Activated CD4-positive, alpha-beta T cell treated with anti-CD3 and anti-CD28 coated beads, Interleukin-2, amount 10 ng/mL, durations not matched to agents 7 days and 5 days (primary cell): ENCODE measurements at regions not wholly inside any gene's neighbourhood (a gene's known extent, or its start where the extent isn't known, plus 50 kb on each side); places are given as distances from the start of the nearest gene placed in this dataset.

Source experiments
- CTCF ChIA-PET: fragments of 350-600 bp; sonication (Branson Sonifier 250); formaldehyde crosslinking; loops from one replicate; lab custom pipeline; 2021; ENCODE audit warnings: antibody characterized with exemption; lab: Charles Lee
- POLR2A ChIA-PET: fragments of 350-600 bp; sonication (Branson Sonifier 250); formaldehyde crosslinking; loops from one replicate; lab custom pipeline; 2021; ENCODE audit warnings: antibody characterized with exemption; lab: Charles Lee
- DNase-seq: peaks from one replicate; pipeline ENCODE4 v3.0.0-alpha.2; 2020
- H3K27ac Mint-ChIP-seq: one replicate; pipeline ENCODE4 v1.8.0; 2021; ENCODE audit warnings: mild to moderate bottlenecking, moderate library complexity, mixed read lengths
- H3K27me3 Mint-ChIP-seq: one replicate; pipeline ENCODE4 v1.8.0; 2021; ENCODE audit warnings: mixed read lengths
- H3K36me3 Mint-ChIP-seq: one replicate; pipeline ENCODE4 v1.8.0; 2021; ENCODE audit warnings: low read depth, mixed read lengths
- H3K4me1 Mint-ChIP-seq: one replicate; pipeline ENCODE4 v1.8.0; 2021; ENCODE audit warnings: mixed read lengths
- H3K4me3 Mint-ChIP-seq: one replicate; pipeline ENCODE4 v1.8.0; 2021; ENCODE audit warnings: mild to moderate bottlenecking, moderate library complexity, mixed read lengths
- H3K9me3 Mint-ChIP-seq: one replicate; pipeline ENCODE4 v1.8.0; 2021; ENCODE audit warnings: mixed read lengths

DNA sequence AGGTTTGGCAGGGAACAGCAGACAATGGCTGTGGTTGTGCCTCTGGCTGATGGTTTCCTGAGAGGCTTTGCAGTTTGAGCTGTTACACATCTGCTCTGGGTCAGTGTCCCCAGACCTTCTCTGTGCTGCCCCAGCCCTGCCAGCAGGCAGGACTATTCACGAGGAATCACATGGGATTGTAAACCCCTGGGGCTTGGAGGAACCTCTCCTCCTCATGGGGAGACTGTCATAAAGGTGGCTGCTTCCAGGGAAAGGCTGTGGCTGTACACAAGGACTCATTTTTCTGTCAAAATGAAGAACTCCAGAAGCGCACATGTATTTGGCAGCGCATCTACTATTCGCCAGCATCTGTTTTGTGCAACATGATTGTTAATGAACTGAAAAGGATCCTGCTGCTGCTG is 142.6 kb upstream of the CYP1B1 start:
- peaks cover 17% of the 10 kb centered on the region for H3K27me3 Mint-ChIP-seq
- no peak for DNase-seq
- H3K36me3 Mint-ChIP-seq, result no peaks in the 10 kb centered on the region
- ChIA-PET CTCF (no interaction called here), POLR2A (no interaction called here)
- H3K4me3 Mint-ChIP-seq, result no peak overlapping the region
- peaks cover 17% of the 10 kb centered on the region for H3K9me3 Mint-ChIP-seq
- H3K4me1 Mint-ChIP-seq, result peaks cover 11% of the 10 kb centered on the region
- H3K27ac Mint-ChIP-seq, result no peak overlapping the region

DNA sequence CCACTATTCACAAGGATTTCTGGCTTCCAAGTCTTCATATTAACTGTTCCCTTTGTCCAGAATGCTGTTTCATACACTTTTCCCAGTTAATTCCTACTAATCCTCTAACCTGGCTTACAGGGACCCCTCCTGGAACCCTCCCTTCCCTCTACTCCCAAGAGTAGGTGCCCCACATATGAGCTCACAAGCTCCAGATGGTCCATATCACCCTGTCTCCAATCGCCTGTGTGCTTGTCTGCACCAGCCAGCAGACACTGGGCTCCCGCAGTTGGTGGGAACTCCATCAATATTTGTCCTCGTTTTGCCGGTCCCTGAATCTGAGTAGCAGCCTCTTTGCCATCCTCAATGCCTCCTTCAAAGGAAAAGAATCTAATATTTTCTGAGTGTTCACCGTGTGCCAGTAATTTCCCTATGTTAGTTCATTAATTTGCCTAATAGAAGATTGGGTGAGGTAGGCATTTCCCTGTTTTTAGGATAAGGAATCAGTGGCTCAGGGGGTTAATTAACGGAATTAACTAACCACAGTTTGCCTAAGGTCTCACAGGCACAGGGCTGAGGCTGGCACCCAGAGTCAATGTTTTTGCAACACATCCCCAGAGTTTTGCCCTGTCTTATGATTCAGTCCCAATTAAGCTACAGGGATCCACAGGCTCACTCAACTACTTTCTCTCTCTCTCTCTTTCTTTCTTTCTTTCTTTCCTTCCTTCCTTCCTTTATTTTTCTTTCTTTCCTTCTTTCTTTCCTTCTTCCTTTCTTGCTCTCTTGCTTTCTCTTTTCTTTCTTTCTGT is 141.6 kb upstream of the CYP1B1 start:
- no peak for DNase-seq
- Mint-ChIP-seq H3K4me3 (no peak overlapping the region), H3K27ac (no peak overlapping the region), H3K4me1 (peaks cover 16% of the 10 kb centered on the region), H3K9me3 (peaks cover 17% of the 10 kb centered on the region), H3K36me3 (no peaks in the 10 kb centered on the region), H3K27me3 (peaks cover 16% of the 10 kb centered on the region)
- CTCF ChIA-PET, result no interaction called here
- POLR2A ChIA-PET, result interaction anchor here (0.7 kb wide), 1 partner anchor 81 kb away, joined by 3 read pairs; no protein-coding TSS in a partner anchor

DNA sequence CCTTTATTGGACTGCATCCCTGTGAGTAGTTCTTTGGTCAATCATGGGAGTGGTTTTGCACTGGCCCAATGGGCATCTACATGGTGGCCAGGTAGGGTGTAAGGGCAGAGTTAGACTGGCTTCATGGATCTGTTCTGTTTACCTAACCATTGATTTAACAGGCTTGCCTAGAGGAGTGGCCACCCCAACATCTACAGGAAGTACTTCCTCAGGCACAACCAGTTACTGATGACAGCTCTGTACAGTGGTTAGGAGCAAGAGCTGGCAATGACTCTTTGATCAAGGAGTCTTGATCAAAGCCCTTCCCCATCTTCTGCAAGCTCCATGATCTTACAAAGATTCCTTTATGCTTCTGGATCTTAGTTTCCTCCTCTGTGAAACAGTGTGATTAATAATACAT is 140.9 kb upstream of the CYP1B1 start:
- no peak overlapping the region for H3K4me3 Mint-ChIP-seq
- POLR2A ChIA-PET, result no interaction called here
- CTCF ChIA-PET, result no interaction called here
- no peak for DNase-seq
- H3K36me3 Mint-ChIP-seq, result no peaks in the 10 kb centered on the region
- H3K27ac Mint-ChIP-seq, result no peak overlapping the region
- H3K27me3 Mint-ChIP-seq, result peaks cover 16% of the 10 kb centered on the region
- H3K4me1 Mint-ChIP-seq, result peaks cover 16% of the 10 kb centered on the region
- H3K9me3 Mint-ChIP-seq, result peaks cover 17% of the 10 kb centered on the region

DNA sequence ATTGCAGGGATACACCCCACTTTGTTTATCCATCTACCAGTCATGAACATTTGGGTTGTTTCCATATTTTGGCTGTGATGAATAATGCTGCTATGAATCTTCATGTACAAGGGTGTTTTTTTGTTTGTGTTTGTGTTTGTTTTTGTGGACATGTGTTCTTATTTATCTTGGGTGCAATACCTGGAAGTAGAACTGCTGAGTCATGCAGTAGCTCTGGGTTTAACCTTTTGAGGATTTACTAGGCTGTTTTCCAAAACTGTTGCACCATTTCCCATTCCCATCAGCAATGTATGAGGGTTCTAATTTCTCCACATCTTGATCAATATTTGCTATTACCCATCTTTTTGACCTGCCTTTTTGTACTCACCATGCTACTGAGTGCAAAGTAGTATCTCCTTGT is 140.0 kb upstream of the CYP1B1 start:
- POLR2A ChIA-PET, result no interaction called here

DNA sequence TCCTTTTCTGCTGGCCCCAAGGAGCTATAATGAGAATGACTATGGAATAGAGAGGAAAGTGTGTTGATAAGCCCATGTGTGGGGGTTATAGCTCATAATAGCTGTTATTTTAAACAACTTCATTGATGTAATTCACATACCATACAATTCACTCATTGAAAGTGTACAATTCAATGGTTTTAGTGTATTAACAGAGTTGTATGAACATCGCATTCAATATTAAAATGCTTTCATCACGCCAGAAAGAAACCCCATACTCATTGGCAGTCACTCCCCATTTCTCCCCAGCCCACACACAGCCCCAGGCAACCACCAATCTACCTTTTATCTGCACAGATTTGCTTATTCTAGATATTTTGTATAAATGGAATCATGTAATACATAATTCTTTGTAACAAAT is 139.6 kb upstream of the CYP1B1 start:
- H3K27me3 Mint-ChIP-seq, result peaks cover 20% of the 10 kb centered on the region
- peaks cover 15% of the 10 kb centered on the region for H3K9me3 Mint-ChIP-seq
- DNase-seq, result no peak
- H3K36me3 Mint-ChIP-seq, result no peaks in the 10 kb centered on the region
- no peak overlapping the region for H3K4me3 Mint-ChIP-seq
- CTCF ChIA-PET, result interaction anchor here (0.6 kb wide), 1 partner anchor 15 kb away, joined by 3 read pairs; no protein-coding TSS in a partner anchor
- POLR2A ChIA-PET, result no interaction called here
- H3K4me1 Mint-ChIP-seq, result peaks cover 16% of the 10 kb centered on the region
- no peak overlapping the region for H3K27ac Mint-ChIP-seq

More for the DNA sequence above, 140.0 kb upstream of the CYP1B1 start:
- no peak for DNase-seq
- no peaks in the 10 kb centered on the region for H3K36me3 Mint-ChIP-seq
- H3K27ac Mint-ChIP-seq, result no peak overlapping the region
- H3K27me3 Mint-ChIP-seq, result peaks cover 20% of the 10 kb centered on the region
- H3K4me3 Mint-ChIP-seq, result no peak overlapping the region
- CTCF ChIA-PET, result no interaction called here
- peaks cover 17% of the 10 kb centered on the region for H3K9me3 Mint-ChIP-seq
- peaks cover 16% of the 10 kb centered on the region for H3K4me1 Mint-ChIP-seq

- ChIA-PET CTCF (no interaction called here), POLR2A (no interaction called here)
- Mint-ChIP-seq H3K4me1 (peaks cover 16% of the 10 kb centered on the region), H3K9me3 (peaks cover 6% of the 10 kb centered on the region), H3K27me3 (peaks cover 18% of the 10 kb centered on the region), H3K36me3 (no peaks in the 10 kb centered on the region), H3K4me3 (no peak overlapping the region), H3K27ac (peak overlapping the region; percentile 73)
- peak; percentile 8 for DNase-seq
Measured at GRCh38 chr2:38214209-38214717, 138.3 kb upstream of the CYP1B1 start.

- Mint-ChIP-seq H3K4me3 (no peak overlapping the region), H3K4me1 (peaks cover 16% of the 10 kb centered on the region), H3K27me3 (peaks cover 14% of the 10 kb centered on the region), H3K9me3 (peaks cover 3% of the 10 kb centered on the region), H3K36me3 (no peaks in the 10 kb centered on the region), H3K27ac (peak overlapping the region; percentile 73)
- DNase-seq, result no peak
- POLR2A ChIA-PET, result no interaction called here
- CTCF ChIA-PET, result no interaction called here
Measured at GRCh38 chr2:38213619-38214167, 137.7 kb upstream of the CYP1B1 start.

DNA sequence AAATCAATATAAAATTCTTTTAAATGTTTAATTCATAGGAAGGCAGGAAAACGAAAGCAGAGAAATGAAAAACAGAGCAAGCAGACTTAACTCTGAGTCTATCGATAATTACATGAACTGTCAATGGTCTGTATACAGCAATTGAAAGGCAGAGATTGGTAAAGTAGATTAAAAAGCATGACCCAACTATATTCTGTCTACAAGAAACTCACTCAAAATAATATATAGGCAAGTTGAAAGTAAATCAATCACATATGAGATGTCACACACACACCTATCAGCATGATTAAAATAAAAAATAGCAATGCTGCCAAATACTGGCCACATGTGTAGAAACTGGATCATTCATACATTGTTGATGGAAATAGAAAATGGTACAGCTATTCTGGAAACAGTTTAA is 136.4 kb upstream of the CYP1B1 start:
- Mint-ChIP-seq H3K4me1 (peaks cover 16% of the 10 kb centered on the region), H3K4me3 (no peak overlapping the region), H3K27ac (no peak overlapping the region), H3K9me3 (peaks cover 3% of the 10 kb centered on the region), H3K36me3 (no peaks in the 10 kb centered on the region), H3K27me3 (peaks cover 14% of the 10 kb centered on the region)
- DNase-seq, result no peak
- CTCF ChIA-PET, result interaction anchor here (1.2 kb wide), 1 partner anchor 15 kb away, joined by 3 read pairs; no protein-coding TSS in a partner anchor
- POLR2A ChIA-PET, result no interaction called here

- H3K4me1 Mint-ChIP-seq, result no peaks in the 10 kb centered on the region
- ChIA-PET POLR2A (no interaction called here), CTCF (no interaction called here)
- H3K27ac Mint-ChIP-seq, result no peak overlapping the region
- H3K27me3 Mint-ChIP-seq, result peaks cover 27% of the 10 kb centered on the region
- no peaks in the 10 kb centered on the region for H3K9me3 Mint-ChIP-seq
- H3K4me3 Mint-ChIP-seq, result no peak overlapping the region
- no peak for DNase-seq
- H3K36me3 Mint-ChIP-seq, result no peaks in the 10 kb centered on the region
Measured at GRCh38 chr2:38207168-38207567, 131.2 kb upstream of the CYP1B1 start.

- no peaks in the 10 kb centered on the region for H3K4me1 Mint-ChIP-seq
- H3K27ac Mint-ChIP-seq, result no peak overlapping the region
- H3K4me3 Mint-ChIP-seq, result no peak overlapping the region
- DNase-seq, result no peak
- ChIA-PET POLR2A (no interaction called here), CTCF (interaction anchor here (0.6 to 1.8 kb wide), 2 partner anchors 26 to 82 kb away, joined by 3 to 4 read pairs; no protein-coding TSS in a partner anchor)
- no peaks in the 10 kb centered on the region for H3K36me3 Mint-ChIP-seq
- H3K9me3 Mint-ChIP-seq, result no peaks in the 10 kb centered on the region
- H3K27me3 Mint-ChIP-seq, result peaks cover 33% of the 10 kb centered on the region
Measured at GRCh38 chr2:38203446-38203810, 127.5 kb upstream of the CYP1B1 start.

GRCh38 chr2:38202713-38203445 is 126.9 kb upstream of the CYP1B1 start:
- POLR2A ChIA-PET, result no interaction called here
- DNase-seq, result no peak
- Mint-ChIP-seq H3K36me3 (no peaks in the 10 kb centered on the region), H3K4me1 (no peaks in the 10 kb centered on the region), H3K4me3 (no peak overlapping the region), H3K27ac (no peak overlapping the region), H3K9me3 (no peaks in the 10 kb centered on the region), H3K27me3 (peaks cover 29% of the 10 kb centered on the region)
- CTCF ChIA-PET, result interaction anchor here (0.6 kb wide), 1 partner anchor 81 kb away, joined by 3 read pairs; no protein-coding TSS in a partner anchor

GRCh38 chr2:38201784-38202183 is 125.8 kb upstream of the CYP1B1 start:
- Mint-ChIP-seq H3K4me1 (no peaks in the 10 kb centered on the region), H3K27me3 (peaks cover 23% of the 10 kb centered on the region), H3K27ac (no peak overlapping the region), H3K9me3 (no peaks in the 10 kb centered on the region), H3K36me3 (no peaks in the 10 kb centered on the region), H3K4me3 (no peak overlapping the region)
- no peak for DNase-seq
- ChIA-PET CTCF (no interaction called here), POLR2A (no interaction called here)

GRCh38 chr2:38200598-38200997 is 124.6 kb upstream of the CYP1B1 start:
- no peak for DNase-seq
- no peaks in the 10 kb centered on the region for H3K36me3 Mint-ChIP-seq
- CTCF ChIA-PET, result interaction anchor here (1.5 to 1.7 kb wide), 2 partner anchors 15 to 19 kb away, joined by 3 read pairs; no protein-coding TSS in a partner anchor
- POLR2A ChIA-PET, result no interaction called here
- H3K27ac Mint-ChIP-seq, result no peak overlapping the region
- no peaks in the 10 kb centered on the region for H3K9me3 Mint-ChIP-seq
- no peak overlapping the region for H3K4me3 Mint-ChIP-seq
- H3K27me3 Mint-ChIP-seq, result peaks cover 18% of the 10 kb centered on the region
- no peaks in the 10 kb centered on the region for H3K4me1 Mint-ChIP-seq
